Fibroblast of villous mesenchyme (primary cell): ENCODE measurements at regions not wholly inside any gene's neighbourhood (a gene's known extent, or its start where the extent isn't known, plus 50 kb on each side); places are given as distances from the start of the nearest gene placed in this dataset.

ENCODE experiments used
- DNase-seq: peaks from one replicate; pipeline ENCODE4 v3.0.0-alpha.2; 2010; ENCODE audit warnings: low read depth
- H3K4me3 ChIP-seq: 2 replicates; pipeline ENCODE4 v1.5.1; 2011; ENCODE audit warnings: low read depth, mild to moderate bottlenecking, low read length
- CTCF ChIP-seq: IDR thresholded peaks from 2 replicates; pipeline ENCODE4 v1.5.1; 2012; ENCODE audit warnings: low read depth, mild to moderate bottlenecking, low read length; ENCODE audit not compliant: insufficient read depth

- no peak for DNase-seq
- TF ChIP-seq CTCF: no peak
- H3K4me3 ChIP-seq: no peak overlapping the region
Observed at GRCh38 chr13:61770681-61771080, 355.0 kb upstream of the PCDH20 start.

GRCh38 chr13:61768175-61768574 is 352.5 kb upstream of the PCDH20 start:
- no peak for DNase-seq
- no peak for TF ChIP-seq CTCF
- H3K4me3 ChIP-seq: no peak overlapping the region

- TF ChIP-seq CTCF: no peak
- no peak for DNase-seq
Observed at GRCh38 chr13:61766667-61767058, 351.0 kb upstream of the PCDH20 start.

GRCh38 chr13:61765940-61766666 is 350.5 kb upstream of the PCDH20 start:
- no peak for TF ChIP-seq CTCF
- DNase-seq: no peak

More at GRCh38 chr13:61766667-61767058, 351.0 kb upstream of the PCDH20 start:
- H3K4me3 ChIP-seq: no peak overlapping the region

GRCh38 chr13:61765181-61765742 is 349.6 kb upstream of the PCDH20 start:
- H3K4me3 ChIP-seq: no peak overlapping the region
- no peak for DNase-seq
- no peak for TF ChIP-seq CTCF

More at GRCh38 chr13:61765940-61766666, 350.5 kb upstream of the PCDH20 start:
- no peak overlapping the region for H3K4me3 ChIP-seq

- TF ChIP-seq CTCF: no peak
- H3K4me3 ChIP-seq: no peak overlapping the region
- no peak for DNase-seq
Observed at GRCh38 chr13:61761690-61762089, 346.0 kb upstream of the PCDH20 start.

- TF ChIP-seq CTCF: no peak
- DNase-seq: no peak
- H3K4me3 ChIP-seq: no peak overlapping the region
Observed at GRCh38 chr13:61760102-61760501, 344.5 kb upstream of the PCDH20 start.
